ENCODE measurements at regions not wholly inside any gene's neighbourhood (a gene's known extent, or its start where the extent isn't known, plus 50 kb on each side); places are given as distances from the start of the nearest gene placed in this dataset.

- Histone ChIP-seq H3K4me1 (ENCODE audit: low read depth, poor library complexity, severe bottlenecking) (no peaks in the 10 kb centered on the region), H2AFZ (ENCODE audit: low read depth) (no peak overlapping the region), H3K4me3 (IDR thresholded peaks at IDR 0.05; ENCODE audit: insufficient read depth, low read depth, low read length) (no peak overlapping the region), H3K79me2 (ENCODE audit: insufficient read depth, low read depth) (no peaks in the 10 kb centered on the region), H4K20me1 (ENCODE audit: insufficient read depth) (no peaks in the 10 kb centered on the region), H3K4me2 (no peak overlapping the region), H3K9ac (no peak overlapping the region), H3K27ac (no peak overlapping the region), H3K27me3 (ENCODE audit: insufficient read depth, low read depth) (no peaks in the 10 kb centered on the region), H3K36me3 (ENCODE audit: insufficient read depth) (no peaks in the 10 kb centered on the region)
- no peak for TF ChIP-seq CTCF (conservative IDR thresholded peaks at IDR 0.05; ENCODE audit: low read depth, low read length)
These were observed 77.6 kb downstream of the TMEM18 start for GRCh38 chr2:599601-600000.

GRCh38 chr2:598058-598802 is 79.0 kb downstream of the TMEM18 start:
- no peak overlapping the region for H3K4me3 ChIP-seq (IDR thresholded peaks at IDR 0.05; ENCODE audit: insufficient read depth, low read depth, low read length)
- no peak overlapping the region for H3K9ac ChIP-seq
- H3K27ac ChIP-seq: no peak overlapping the region

GRCh38 chr2:595831-596592 is 81.2 kb downstream of the TMEM18 start:
- Histone ChIP-seq H3K4me2 (no peak overlapping the region), H2AFZ (ENCODE audit: low read depth) (no peak overlapping the region), H3K9ac (no peak overlapping the region), H3K4me3 (IDR thresholded peaks at IDR 0.05; ENCODE audit: insufficient read depth, low read depth, low read length) (no peak overlapping the region), H3K27me3 (ENCODE audit: insufficient read depth, low read depth) (no peaks in the 10 kb centered on the region), H4K20me1 (ENCODE audit: insufficient read depth) (no peaks in the 10 kb centered on the region), H3K27ac (no peak overlapping the region), H3K4me1 (ENCODE audit: low read depth, poor library complexity, severe bottlenecking) (no peaks in the 10 kb centered on the region), H3K36me3 (ENCODE audit: insufficient read depth) (no peaks in the 10 kb centered on the region), H3K79me2 (ENCODE audit: insufficient read depth, low read depth) (no peaks in the 10 kb centered on the region)
- TF ChIP-seq CTCF (conservative IDR thresholded peaks at IDR 0.05; ENCODE audit: low read depth, low read length): no peak

More at GRCh38 chr2:598058-598802, 79.0 kb downstream of the TMEM18 start:
- H3K4me2 ChIP-seq: no peak overlapping the region
- H2AFZ ChIP-seq (ENCODE audit: low read depth): no peak overlapping the region
- H3K79me2 ChIP-seq (ENCODE audit: insufficient read depth, low read depth): no peaks in the 10 kb centered on the region
- no peaks in the 10 kb centered on the region for H3K36me3 ChIP-seq (ENCODE audit: insufficient read depth)
- no peaks in the 10 kb centered on the region for H3K4me1 ChIP-seq (ENCODE audit: low read depth, poor library complexity, severe bottlenecking)
- H3K27me3 ChIP-seq (ENCODE audit: insufficient read depth, low read depth): no peaks in the 10 kb centered on the region
- H4K20me1 ChIP-seq (ENCODE audit: insufficient read depth): no peaks in the 10 kb centered on the region
- TF ChIP-seq CTCF (conservative IDR thresholded peaks at IDR 0.05; ENCODE audit: low read depth, low read length): no peak

- Histone ChIP-seq H3K79me2 (ENCODE audit: insufficient read depth, low read depth) (no peaks in the 10 kb centered on the region), H2AFZ (ENCODE audit: low read depth) (no peak overlapping the region), H3K4me1 (ENCODE audit: low read depth, poor library complexity, severe bottlenecking) (no peaks in the 10 kb centered on the region), H3K9ac (no peak overlapping the region), H3K27ac (no peak overlapping the region), H4K20me1 (ENCODE audit: insufficient read depth) (no peaks in the 10 kb centered on the region), H3K4me3 (IDR thresholded peaks at IDR 0.05; ENCODE audit: insufficient read depth, low read depth, low read length) (no peak overlapping the region), H3K4me2 (no peak overlapping the region), H3K27me3 (ENCODE audit: insufficient read depth, low read depth) (no peaks in the 10 kb centered on the region), H3K36me3 (ENCODE audit: insufficient read depth) (no peaks in the 10 kb centered on the region)
- TF ChIP-seq CTCF (conservative IDR thresholded peaks at IDR 0.05; ENCODE audit: low read depth, low read length): no peak
These were observed 81.9 kb downstream of the TMEM18 start for GRCh38 chr2:595141-595815.
